Keratinocyte (primary cell): ENCODE measurements at regions not wholly inside any gene's neighbourhood (a gene's known extent, or its start where the extent isn't known, plus 50 kb on each side); places are given as distances from the start of the nearest gene placed in this dataset.

ENCODE experiments used
- DNase-seq: peaks from one replicate; pipeline ENCODE4 v3.0.0-alpha.2; 2011; ENCODE audit warnings: low read depth, missing footprints, low spot score
- FAIRE-seq: peaks from 2 replicates; lab custom pipeline; 2011; peaks lifted over from hg19 to GRCh38; lab: Jason Lieb, UNC
- H2AFZ ChIP-seq: 2 replicates; pipeline ENCODE4 v1.6.0; 2012; ENCODE audit warnings: low read length, control low read depth, inconsistent platforms; ENCODE audit not compliant: control insufficient read depth
- H3K27ac ChIP-seq: 2 replicates; pipeline ENCODE4 v1.5.1; 2011; ENCODE audit warnings: low read length; ENCODE audit not compliant: control insufficient read depth, insufficient read depth
- H3K27me3 ChIP-seq: 3 replicates; pipeline ENCODE4 v1.6.0; 2011; ENCODE audit warnings: low read length; ENCODE audit not compliant: control insufficient read depth, insufficient read depth; ENCODE audit errors: extremely low read depth
- H3K36me3 ChIP-seq, 2 experiments: 2 replicates in 1 of 2; 3 replicates in 1 of 2; pipeline ENCODE4 v1.5.1; 2011; ENCODE audit warnings: low read length in 2 of 2, mild to moderate bottlenecking in 1 of 2; ENCODE audit not compliant: control insufficient read depth in 2 of 2, insufficient read depth in 2 of 2; ENCODE audit errors: extremely low read depth in 1 of 2
- H3K4me1 ChIP-seq: 3 replicates; pipeline ENCODE4 v1.5.1; 2011; ENCODE audit warnings: low read length; ENCODE audit not compliant: control insufficient read depth, insufficient read depth; ENCODE audit errors: extremely low read depth
- H3K4me2 ChIP-seq: 3 replicates; pipeline ENCODE4 v1.6.0; 2011; ENCODE audit warnings: low read depth, low read length; ENCODE audit not compliant: control insufficient read depth, insufficient read depth; ENCODE audit errors: extremely low read depth
- H3K4me3 ChIP-seq, 3 experiments: fragments of 200-600 bp in 1 of 3; sonication (generic) in 1 of 3; 2 replicates in 2 of 3; 3 replicates in 1 of 3; pipeline ENCODE4 v1.5.1; 2011 to 2016; ENCODE audit warnings: low read length in 3 of 3, mild to moderate bottlenecking in 3 of 3, control low read depth in 2 of 3, inconsistent platforms in 1 of 3, low read depth in 1 of 3, mixed read lengths in 1 of 3, mixed run types in 1 of 3, moderate library complexity in 1 of 3; ENCODE audit not compliant: control insufficient read depth in 2 of 3, insufficient read depth in 2 of 3; ENCODE audit errors: extremely low read depth in 1 of 3
- H3K79me2 ChIP-seq: 2 replicates; pipeline ENCODE4 v1.6.0; 2012; ENCODE audit warnings: low read length; ENCODE audit not compliant: control insufficient read depth, insufficient read depth
- H3K9ac ChIP-seq: 3 replicates; pipeline ENCODE4 v1.6.0; 2011; ENCODE audit warnings: low read length; ENCODE audit not compliant: control insufficient read depth, insufficient read depth; ENCODE audit errors: extremely low read depth
- H3K9me1 ChIP-seq: 3 replicates; pipeline ENCODE4 v1.6.0; 2011; ENCODE audit warnings: low read length; ENCODE audit not compliant: control insufficient read depth, insufficient read depth; ENCODE audit errors: extremely low read depth
- H3K9me3 ChIP-seq: 2 replicates; pipeline ENCODE4 v1.5.1; 2012; ENCODE audit warnings: low read depth, low read length; ENCODE audit not compliant: control insufficient read depth
- H4K20me1 ChIP-seq: 3 replicates; pipeline ENCODE4 v1.6.0; 2011; ENCODE audit warnings: low read length; ENCODE audit not compliant: control insufficient read depth, insufficient read depth; ENCODE audit errors: extremely low read depth
- CTCF ChIP-seq, 3 experiments: IDR thresholded peaks in 1 of 3; conservative IDR thresholded peaks in 1 of 3; optimal IDR thresholded peaks in 1 of 3; 2 replicates in 2 of 3; 3 replicates in 1 of 3; pipeline versions ENCODE3 to v1.5.1; 2011; ENCODE audit warnings: low read length in 3 of 3, mild to moderate bottlenecking in 3 of 3, moderate library complexity in 2 of 3, control low read depth in 1 of 3, inconsistent platforms in 1 of 3; ENCODE audit not compliant: insufficient read depth in 2 of 3; ENCODE audit errors: extremely low read depth in 1 of 3
- EZH2 ChIP-seq: IDR thresholded peaks from one replicate; pipeline ENCODE4 v1.6.1; 2012; ENCODE audit warnings: inconsistent platforms, mild to moderate bottlenecking, low read length, moderate library complexity
- dilution Hi-C: fragments of 300-500 bp; cut with MboI; formaldehyde crosslinking; loops from one replicate; pipeline ENCODE4 v1.7.0; 2020; ENCODE audit warnings: low sequenced_read_pairs; ENCODE audit not compliant: extremely low pct_ligation_motif_present

- H3K79me2 ChIP-seq = no peaks in the 10 kb centered on the region
- no peaks in the 10 kb centered on the region for H3K4me1 ChIP-seq
- H3K9me3 ChIP-seq = no peaks in the 10 kb centered on the region
- H3K4me3 ChIP-seq = no peak overlapping the region
- dilution Hi-C loops = no loop called here
- no peaks in the 10 kb centered on the region for H3K9me1 ChIP-seq
- H3K9ac ChIP-seq = no peak overlapping the region
- FAIRE-seq (no peak), DNase-seq (no peak)
- H3K4me2 ChIP-seq = no peak overlapping the region
- no peak overlapping the region for H2AFZ ChIP-seq
- H3K27ac ChIP-seq = no peak overlapping the region
- no peak for TF ChIP-seq CTCF (optimal IDR thresholded peaks at IDR 0.05 in 1 of 3, IDR thresholded peaks at IDR 0.05 in 1 of 3, conservative IDR thresholded peaks at IDR 0.05 in 1 of 3; ENCODE audit: extremely low read depth in 1 of 3, insufficient read depth in 2 of 3, low read length in 3 of 3)
- TF ChIP-seq EZH2 = no peak
- no peaks in the 10 kb centered on the region for H4K20me1 ChIP-seq
- H3K36me3 ChIP-seq = no peaks in the 10 kb centered on the region
- H3K27me3 ChIP-seq = no peaks in the 10 kb centered on the region
Measured at GRCh38 chr6:9315966-9316650, 880.8 kb upstream of the SLC35B3 start.

- H3K27ac ChIP-seq = peak overlapping the region; percentile 60
- dilution Hi-C loops = no loop called here
Measured at GRCh38 chr6:9308284-9308683, 872.9 kb upstream of the SLC35B3 start.

More at GRCh38 chr6:9308284-9308683, 872.9 kb upstream of the SLC35B3 start:
- H3K4me1 ChIP-seq = peaks cover 7% of the 10 kb centered on the region
- no peaks in the 10 kb centered on the region for H3K9me1 ChIP-seq
- no peaks in the 10 kb centered on the region for H3K9me3 ChIP-seq
- H3K36me3 ChIP-seq = no peaks in the 10 kb centered on the region
- no peaks in the 10 kb centered on the region for H4K20me1 ChIP-seq
- peak overlapping the region; percentile 50 for H3K9ac ChIP-seq
- DNase-seq = no peak
- H3K4me2 ChIP-seq = peak overlapping the region; percentile 61
- H3K79me2 ChIP-seq = no peaks in the 10 kb centered on the region
- no peaks in the 10 kb centered on the region for H3K27me3 ChIP-seq
- FAIRE-seq = no peak
- H2AFZ ChIP-seq = peak overlapping the region; percentile 90
- no peak for TF ChIP-seq EZH2
- no peak for TF ChIP-seq CTCF (optimal IDR thresholded peaks at IDR 0.05 in 1 of 3, IDR thresholded peaks at IDR 0.05 in 1 of 3, conservative IDR thresholded peaks at IDR 0.05 in 1 of 3; ENCODE audit: extremely low read depth in 1 of 3, insufficient read depth in 2 of 3, low read length in 3 of 3)
- peak overlapping the region in 1 of 3 experiments; percentile 57 for H3K4me3 ChIP-seq
